GM19397 (cell line): ENCODE measurements at regions not wholly inside any gene's neighbourhood (a gene's known extent, or its start where the extent isn't known, plus 50 kb on each side); places are given as distances from the start of the nearest gene placed in this dataset.

Experiments
- ATAC-seq: cut with Tn5 transposase; IDR thresholded peaks from one replicate; pipeline ENCODE4 v1.9.1; 2021; ENCODE audit warnings: mild to moderate bottlenecking, moderate library complexity; ENCODE audit not compliant: unreplicated experiment

DNA sequence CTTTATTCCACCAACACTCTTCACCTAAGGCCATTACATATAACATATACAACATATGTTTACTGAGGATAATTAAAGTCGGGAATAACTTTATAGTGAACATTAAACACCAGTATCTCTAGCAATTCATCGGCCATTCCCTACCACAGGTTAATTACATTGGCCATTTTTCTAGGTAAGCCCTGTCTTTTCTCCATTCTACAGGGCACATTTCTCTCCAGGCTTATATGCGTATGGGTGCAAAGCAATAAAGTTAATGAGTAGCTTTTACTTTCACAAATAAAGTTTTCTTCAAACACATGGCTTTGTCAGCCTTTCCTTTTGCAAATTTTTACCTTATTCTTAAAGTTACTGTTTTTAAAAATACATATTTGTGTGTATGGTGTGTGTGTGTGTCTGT, 111.9 kb upstream of the IQCM start:
- no peak for ATAC-seq

DNA sequence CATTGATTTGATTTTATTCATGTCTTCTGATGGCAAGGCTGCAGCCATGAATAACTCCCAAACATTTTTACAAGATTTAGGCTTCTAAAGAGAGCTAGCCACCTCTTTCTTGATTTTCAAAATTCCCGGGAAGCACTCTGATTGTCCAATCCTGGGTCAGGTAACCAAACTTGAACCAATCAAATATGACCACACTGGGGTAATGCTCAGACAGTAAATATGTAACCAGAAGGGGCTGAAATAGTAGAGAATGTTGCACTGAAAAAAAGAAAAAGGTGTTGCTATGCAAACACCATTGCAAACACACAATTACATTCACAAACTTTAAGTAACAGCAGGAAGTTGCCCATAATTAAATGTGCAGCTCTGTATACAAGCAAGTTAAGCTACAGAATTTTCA, 112.9 kb upstream of the IQCM start:
- ATAC-seq, result no peak

DNA sequence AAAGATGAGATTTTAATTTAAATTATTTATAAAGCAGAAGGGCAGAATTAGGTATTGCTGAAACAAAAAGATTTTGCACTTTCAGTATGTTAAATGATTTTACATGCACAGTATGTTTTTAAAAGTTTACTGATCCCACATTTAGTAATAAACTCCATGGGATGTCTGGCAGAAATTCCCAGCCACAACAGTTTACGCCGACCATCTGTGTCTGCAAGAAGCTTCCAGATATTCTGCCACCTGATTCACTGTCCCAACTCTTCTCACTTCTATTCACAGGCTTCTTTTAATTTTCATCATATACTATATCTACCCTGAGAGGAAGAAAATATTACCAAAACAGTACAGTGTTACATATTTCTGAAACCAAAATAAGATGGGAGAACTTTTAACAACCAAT, 115.8 kb upstream of the IQCM start:
- no peak for ATAC-seq

DNA sequence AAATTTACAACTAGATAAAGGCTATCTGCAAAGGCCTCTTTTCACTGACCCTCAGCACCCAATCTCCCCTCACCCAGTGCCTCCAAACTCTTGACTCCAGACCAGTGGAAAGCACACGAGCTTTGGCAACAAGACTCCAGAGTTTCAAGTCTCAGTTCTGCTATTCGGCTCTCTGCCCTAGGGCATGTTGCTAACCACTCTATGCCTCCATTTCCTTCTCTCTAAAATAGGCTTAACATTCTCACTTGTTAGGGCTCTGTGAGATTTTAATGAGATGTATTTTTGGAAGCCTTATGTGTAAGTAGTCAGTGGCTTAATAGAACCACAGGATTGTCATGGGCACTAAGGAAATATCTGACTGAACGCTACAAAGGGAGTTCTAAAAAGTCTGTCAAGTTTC, 116.5 kb upstream of the IQCM start:
- no peak for ATAC-seq

DNA sequence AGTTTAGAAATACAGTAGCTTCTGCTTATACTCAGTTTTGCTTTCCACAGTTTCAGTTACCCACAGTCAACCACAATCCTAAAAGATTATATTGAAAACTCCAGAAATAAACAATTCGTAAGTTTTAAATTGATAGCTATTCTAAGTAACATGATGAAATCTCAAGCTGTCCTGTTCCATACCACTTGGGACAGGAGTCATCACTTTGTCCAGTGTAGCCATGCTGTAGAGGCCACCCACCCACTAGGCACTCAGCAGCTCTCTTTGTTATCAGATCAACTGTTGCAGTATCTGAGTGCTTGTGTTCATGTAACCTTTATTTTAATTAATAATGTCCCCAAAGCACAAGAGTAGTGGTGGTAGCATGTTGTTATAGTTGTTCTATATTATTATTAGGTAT, 117.5 kb upstream of the IQCM start:
- ATAC-seq, result no peak

DNA sequence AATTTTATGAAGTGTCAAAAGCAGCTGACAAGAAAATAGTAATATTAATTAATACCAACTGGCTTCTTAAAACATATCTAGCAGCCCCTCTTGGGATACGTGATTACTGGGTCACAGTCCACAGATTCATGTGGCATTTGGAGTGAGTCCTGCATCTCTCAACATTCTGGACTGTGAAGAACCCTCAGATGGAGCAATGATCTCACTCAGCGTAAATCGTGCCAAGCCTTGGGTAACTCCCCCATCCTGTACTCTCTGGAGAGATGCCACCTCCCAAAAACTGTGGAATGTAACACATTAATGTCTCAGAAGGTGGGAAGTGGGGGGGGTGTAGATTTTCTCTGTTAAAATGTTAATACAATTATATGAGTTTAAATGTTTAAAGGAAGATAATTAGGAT, 118.2 kb upstream of the IQCM start:
- ATAC-seq, result no peak

DNA sequence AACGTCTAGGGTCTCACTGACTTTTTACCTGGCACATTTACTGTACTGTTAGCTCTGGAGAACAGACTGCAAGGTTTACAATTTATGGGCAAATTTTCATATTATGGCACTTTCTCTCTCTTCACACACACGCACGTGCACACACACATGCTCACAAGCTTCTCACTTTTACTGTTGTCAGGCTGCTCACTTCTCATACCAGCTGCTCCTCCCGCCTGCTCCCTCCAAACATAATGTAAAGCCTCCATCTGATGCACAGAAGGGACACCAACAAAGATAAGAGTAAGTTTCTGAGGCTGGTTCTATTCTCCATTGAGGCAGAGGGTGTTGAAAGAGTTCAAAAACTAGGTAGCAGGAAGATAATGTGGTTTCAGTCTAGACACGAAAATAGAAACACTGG, 128.9 kb upstream of the DCLK2 start:
- ATAC-seq, result no peak

DNA sequence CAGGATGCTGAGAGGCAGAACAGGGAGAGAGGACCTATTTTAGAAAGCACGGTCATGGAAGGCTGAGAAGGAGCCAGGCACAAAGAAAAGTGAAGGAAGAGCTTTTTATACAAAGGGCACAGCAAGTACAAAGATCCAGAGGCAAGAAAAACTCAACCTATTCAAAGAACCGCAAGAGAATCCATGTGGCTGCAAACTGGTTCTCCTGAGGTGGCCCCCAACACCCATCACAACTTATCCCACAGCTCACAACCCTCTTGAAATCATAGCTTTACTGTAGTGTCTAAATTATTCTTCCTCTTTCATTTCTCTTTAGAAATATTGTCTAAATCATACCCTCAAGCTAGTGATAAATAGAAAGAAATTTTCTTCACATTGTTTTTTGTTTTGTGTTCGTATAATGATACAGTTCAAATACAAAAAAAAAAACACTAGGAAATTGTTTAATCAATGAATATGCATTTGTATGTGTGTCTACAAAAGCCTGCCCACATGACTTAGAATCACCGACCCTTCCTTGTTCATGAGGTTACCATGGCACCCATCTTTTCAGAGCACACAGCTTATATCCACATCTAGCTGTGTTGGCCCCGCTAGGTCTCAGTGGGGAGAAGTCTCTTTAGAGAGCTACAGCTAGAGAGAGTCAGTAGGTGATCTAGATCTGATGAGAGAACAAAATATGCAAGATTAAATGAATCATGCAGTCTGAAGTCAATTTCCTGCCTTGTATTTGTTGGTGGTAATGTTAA, 126.9 kb upstream of the DCLK2 start:
- ATAC-seq, result no peak

DNA sequence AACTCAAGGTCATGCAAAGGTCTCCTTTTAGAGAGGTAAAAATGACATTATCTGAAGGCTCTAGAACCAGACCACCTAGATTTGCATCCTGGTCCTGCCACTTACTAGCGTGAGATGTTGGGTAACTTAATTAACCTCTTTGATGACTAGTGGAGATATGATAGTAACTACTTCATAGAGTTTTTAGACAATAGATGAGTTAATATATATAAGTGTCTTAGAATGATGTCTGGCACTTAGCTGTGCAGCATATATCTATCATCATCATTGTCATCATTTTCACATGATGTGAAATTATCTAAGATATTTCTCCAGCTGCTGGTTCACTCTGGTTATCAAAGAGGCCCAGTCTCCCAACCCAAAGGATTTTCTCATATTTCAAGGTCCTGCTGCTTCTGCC, 126.1 kb upstream of the DCLK2 start:
- no peak for ATAC-seq

DNA sequence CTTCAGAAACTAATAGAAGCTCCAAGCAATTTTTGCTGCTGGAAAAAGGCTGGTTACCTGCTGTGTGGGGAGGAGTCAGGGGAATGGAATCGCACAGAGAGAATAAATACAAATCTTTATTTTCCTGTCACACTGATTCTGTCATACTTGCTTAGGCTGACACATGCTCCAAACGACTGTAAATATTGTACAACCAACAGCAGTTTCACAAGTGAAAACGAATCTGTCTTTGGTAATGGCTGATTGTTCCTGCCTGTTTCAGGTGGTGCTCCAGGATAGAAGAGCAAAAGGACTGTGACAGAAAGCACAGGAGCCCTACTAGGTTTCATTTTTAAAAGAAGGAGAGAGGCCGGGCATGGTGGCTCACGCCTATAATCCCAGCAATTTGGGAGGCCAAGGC, 125.5 kb upstream of the DCLK2 start:
- ATAC-seq, result no peak

DNA sequence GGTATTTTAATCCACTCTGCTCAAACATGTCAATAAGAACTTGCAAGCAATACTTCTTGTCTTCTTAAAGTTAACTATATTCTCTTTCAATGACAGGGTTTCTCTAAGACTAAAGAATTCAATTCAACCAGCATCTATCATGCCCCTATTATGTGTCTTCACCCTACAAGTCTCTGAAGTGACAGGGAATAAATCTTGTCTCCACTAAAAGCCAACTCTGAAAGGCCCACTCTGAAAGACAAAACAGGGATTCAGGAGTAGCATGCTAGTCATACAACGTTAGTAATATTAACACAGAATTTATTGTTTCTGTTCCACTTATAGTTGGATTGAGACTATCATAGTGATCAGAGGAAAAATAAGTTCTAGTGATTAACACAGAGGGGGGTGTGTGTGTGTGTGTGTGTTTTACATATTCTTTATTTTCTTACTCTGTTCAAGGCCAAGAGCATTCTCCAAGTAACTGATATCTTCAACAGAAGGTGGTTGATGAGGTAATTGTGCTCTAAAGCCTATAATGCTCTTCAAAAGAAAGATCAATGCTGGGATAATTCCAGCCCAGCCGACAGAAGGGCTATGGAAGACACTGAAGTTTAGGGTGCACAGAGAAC, 122.4 kb upstream of the DCLK2 start:
- no peak for ATAC-seq

DNA sequence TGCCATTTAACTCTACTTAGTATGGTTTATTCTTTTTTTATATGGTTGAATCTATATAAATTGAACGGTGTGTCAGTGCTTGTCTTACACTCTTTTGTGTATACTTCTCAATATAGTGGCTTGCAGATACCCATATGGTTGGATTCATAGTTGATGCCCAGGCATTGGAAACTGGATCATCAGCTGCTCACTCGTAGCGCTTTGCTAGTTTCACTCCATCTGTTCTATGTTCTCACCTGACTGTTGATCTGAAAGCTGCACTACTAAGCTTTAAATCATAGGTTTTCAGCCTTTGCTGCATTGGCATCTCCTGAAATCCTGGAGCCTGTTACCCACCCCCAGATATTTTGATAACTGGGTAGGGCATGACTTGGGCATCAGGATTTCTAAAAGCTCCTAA, 121.6 kb upstream of the DCLK2 start:
- no peak for ATAC-seq

DNA sequence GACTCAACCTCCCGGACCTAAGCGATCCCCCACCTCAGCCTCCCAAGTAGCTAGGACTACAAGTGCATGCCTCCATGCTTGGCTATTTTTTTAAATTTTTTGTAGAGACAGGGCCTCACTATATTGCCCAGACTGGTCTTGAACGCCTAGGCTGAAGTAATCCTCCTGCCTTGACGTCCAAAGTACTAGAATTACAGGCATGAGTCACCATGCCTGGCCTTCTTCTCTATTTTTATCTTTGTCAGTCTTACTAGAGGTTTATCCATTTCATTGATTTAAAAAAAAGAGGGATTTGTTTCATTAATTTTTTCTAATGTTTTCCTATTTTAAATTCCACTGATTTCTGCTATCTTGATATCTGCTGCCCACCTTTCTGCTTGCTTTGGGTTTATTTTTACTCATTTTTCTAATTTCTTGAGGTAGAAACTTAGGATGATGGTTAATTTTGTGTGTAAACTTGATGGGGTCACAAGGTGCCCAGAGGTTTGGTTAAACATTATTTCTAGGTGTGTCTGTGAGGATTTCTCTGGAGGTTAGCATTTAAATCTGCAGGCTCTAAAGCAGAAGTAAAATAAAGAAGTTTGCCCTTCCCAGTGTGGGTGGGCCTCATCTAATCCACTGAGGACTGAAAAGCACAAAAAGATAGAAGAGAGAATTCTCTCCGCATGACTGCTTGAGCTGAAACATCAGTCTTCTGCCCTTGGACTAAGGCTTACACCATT, 116.2 kb upstream of the DCLK2 start:
- ATAC-seq, result no peak

DNA sequence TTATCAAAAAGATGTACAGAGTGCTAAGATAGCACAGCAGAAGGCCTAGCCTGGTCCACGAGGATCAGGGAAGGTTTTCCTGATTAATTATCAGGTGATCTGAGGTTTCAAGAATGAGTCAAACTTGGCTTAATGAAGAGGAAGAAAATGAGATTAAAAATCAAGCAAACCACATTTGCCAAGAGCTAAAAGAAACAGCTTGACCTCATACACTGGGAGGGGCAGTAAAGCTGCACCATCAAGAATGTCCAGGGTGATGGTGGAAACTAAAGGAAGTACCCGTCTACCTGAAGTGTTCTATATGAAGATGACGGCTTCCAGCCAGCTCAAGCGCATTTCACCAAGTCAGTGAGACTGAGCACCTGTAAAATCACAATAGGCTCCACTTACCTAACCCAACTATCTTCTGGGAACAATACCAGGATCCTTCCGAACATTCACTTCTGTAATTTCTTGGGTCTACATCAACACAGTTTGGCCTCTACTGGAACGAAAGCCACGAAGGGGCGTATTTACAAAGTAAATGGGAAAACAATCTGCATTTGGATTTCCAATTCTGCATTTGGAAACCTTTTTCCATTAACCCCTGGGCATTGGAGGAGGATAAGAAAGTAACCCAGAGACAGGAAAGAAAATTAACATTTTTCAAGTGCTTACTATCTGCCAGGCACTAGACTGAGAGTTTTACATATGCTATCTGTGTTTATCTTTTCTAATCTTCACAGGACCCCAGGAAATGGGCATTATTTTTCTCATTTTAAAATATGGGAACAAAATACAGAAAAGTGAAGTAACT, 114.0 kb upstream of the DCLK2 start:
- no peak for ATAC-seq

DNA sequence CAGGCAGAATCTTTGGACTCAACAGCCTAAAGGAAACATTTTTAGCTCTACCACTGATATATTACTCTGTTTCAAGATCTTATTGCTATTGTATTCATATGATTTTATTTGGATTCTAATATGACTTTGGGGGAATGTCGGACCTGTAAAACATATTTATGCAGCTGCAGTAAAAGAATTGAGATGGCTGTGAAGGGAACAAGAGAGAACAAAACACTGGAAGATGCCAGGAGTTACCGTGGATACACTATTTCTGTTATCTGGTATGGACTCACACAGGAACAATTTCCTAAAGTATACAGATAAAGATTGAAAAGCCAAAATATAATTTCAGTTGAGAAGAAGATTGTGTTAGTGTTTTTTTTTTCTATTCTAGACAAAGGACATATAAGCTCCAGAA, 113.0 kb upstream of the DCLK2 start:
- ATAC-seq, result no peak

DNA sequence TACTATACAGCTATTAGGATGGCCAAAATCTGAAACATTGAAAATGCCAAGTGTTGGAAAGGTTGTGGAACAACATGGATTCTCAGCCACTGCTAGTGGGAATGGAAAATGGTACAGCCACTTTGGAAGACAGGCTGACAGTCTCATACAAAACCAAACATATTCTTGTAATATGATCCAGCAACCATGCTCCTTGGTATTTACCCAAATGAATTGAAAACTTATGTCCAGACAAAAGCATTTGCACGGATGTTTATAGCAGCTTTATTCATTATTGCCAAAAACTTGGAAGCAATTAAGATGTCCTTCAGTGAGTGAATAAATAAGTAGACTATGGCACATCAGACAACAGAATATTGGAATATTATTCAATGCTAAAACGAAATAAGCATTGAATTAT, 105.8 kb upstream of the DCLK2 start:
- ATAC-seq, result no peak

DNA sequence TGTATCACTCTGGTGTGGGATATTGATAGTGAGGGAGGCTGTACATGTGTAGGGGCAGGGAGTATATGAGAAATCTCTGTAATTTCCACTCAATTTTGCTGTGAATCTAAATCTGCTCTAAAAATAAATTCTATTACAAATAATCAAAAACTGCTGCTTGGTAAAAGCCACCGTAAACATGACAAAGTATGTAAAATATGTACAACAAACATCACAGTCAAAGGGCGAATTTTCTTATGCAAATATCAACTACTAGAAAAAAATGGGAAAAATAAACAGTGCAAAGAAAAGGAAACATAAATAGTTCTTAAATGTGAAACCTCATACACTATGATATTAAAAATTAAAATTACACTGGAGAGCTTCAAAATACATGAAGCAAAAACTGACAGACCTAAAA, 105.1 kb upstream of the DCLK2 start:
- no peak for ATAC-seq

DNA sequence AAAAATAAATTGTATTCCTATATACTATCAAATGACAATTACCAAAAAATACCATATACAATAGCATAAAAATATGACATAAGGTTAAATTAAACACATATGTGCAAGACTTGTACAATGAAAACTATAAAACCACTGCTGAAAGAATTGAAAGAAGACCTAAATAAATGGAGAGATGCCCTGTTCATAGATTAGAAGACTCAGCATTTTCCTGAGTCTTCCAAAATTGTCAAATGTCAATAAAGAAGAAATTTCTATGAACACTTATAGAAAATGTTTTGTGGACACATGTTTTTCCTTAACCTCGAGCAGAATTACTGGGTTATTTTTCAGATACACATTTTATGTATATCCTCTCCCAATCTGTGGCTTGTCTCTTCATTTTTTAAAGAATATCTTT, 103.1 kb upstream of the DCLK2 start:
- ATAC-seq, result no peak

DNA sequence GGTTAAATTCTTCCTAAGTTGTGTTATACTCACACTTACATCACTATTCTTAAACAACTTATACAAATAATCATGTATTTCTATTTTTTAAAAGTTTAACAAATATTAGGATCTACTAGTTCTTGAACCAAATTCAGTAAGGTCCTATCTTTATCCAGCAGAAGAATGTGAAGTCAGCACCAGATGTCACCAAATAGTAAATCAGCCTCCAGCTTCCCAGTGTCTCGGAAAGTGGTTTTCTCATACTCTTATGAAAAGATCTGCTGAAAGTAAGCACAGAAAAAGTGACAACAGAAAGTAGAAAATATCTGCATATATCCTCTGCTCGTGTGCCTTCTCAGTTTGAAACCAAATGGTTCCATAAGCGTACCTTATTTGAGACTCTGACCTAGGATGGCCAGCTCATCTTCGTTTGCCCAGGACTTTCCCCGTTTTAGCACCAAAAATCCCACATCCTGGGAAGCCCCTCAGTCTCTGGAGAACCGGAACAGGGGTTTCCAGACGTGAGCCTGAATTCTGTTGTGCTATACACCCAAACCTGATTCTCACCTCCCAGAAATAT, 98.0 kb upstream of the DCLK2 start:
- no peak for ATAC-seq

DNA sequence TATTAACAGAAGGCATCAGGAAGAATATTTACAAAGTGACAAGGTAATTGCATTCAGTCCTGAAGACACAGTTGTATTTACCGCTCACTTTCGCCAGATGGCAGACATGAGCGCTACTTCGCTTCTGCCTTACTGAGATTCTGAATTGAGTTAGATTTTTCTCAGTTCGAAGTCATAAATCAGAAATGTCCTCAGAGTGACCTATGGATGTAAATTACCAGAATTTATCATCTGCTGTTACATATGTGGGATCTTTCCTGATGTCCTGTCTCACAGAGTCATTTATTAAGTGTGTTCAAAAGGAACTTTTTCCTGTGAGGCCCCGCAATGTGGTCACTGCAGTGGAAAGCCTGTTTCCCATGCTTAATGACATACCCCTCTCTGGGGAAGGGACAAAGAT, 97.3 kb upstream of the DCLK2 start:
- ATAC-seq, result no peak

DNA sequence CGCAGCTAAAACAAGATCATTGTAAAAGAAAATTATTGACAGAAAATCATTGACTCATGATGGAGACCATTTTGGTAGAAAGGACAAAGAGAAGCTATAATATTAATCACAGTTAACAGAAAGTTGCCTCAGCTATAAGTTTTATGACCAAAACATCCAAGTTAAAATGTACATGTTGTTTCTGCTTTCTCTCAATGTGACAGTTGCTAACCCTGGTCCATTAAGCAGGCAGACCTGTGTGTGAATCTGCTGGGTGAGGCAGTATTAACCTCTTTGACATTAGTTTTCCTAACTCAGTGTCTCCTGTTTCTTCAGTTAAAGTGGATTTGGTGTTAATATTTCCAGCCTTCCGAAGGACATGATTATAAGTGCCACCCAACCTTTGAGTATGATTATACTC, 94.8 kb upstream of the DCLK2 start:
- no peak for ATAC-seq
